ENCODE measurements at regions not wholly inside any gene's neighbourhood (a gene's known extent, or its start where the extent isn't known, plus 50 kb on each side); places are given as distances from the start of the nearest gene placed in this dataset.

- no peak overlapping the region for H3K27ac ChIP-seq (ENCODE audit: low read depth in 2 of 2, low read length in 2 of 2)
- H3K4me1 ChIP-seq (ENCODE audit: control insufficient read depth in 2 of 2, insufficient read depth in 2 of 2, low read length in 2 of 2), result no peaks in the 10 kb centered on the region
- H3K9ac ChIP-seq (ENCODE audit: low read depth in 1 of 2, low read length in 2 of 2), result no peak overlapping the region
- no peaks in the 10 kb centered on the region for H3K27me3 ChIP-seq (ENCODE audit: control insufficient read depth in 2 of 2, insufficient read depth in 2 of 2, low read length in 2 of 2)
- no peaks in the 10 kb centered on the region for H3K36me3 ChIP-seq (ENCODE audit: control insufficient read depth in 2 of 2, insufficient read depth in 2 of 2, low read length in 2 of 2)
- no peak overlapping the region for H3K4me3 ChIP-seq (ENCODE audit: low read length in 2 of 2)
- no peaks in the 10 kb centered on the region for H3K9me3 ChIP-seq (ENCODE audit: control insufficient read depth in 2 of 2, low read length in 2 of 2)
These were observed 382.6 kb downstream of the CDH2 start for GRCh38 chr18:27794181-27794926.

GRCh38 chr18:27793013-27793785 is 383.7 kb downstream of the CDH2 start:
- H3K36me3 ChIP-seq (ENCODE audit: control insufficient read depth in 2 of 2, insufficient read depth in 2 of 2, low read length in 2 of 2), result no peaks in the 10 kb centered on the region
- no peaks in the 10 kb centered on the region for H3K4me1 ChIP-seq (ENCODE audit: control insufficient read depth in 2 of 2, insufficient read depth in 2 of 2, low read length in 2 of 2)
- H3K9ac ChIP-seq (ENCODE audit: low read depth in 1 of 2, low read length in 2 of 2), result no peak overlapping the region
- H3K4me3 ChIP-seq (ENCODE audit: low read length in 2 of 2), result no peak overlapping the region
- no peaks in the 10 kb centered on the region for H3K27me3 ChIP-seq (ENCODE audit: control insufficient read depth in 2 of 2, insufficient read depth in 2 of 2, low read length in 2 of 2)
- no peaks in the 10 kb centered on the region for H3K9me3 ChIP-seq (ENCODE audit: control insufficient read depth in 2 of 2, low read length in 2 of 2)
- H3K27ac ChIP-seq (ENCODE audit: low read depth in 2 of 2, low read length in 2 of 2), result no peak overlapping the region

GRCh38 chr18:27789406-27789805 is 387.5 kb downstream of the CDH2 start:
- H3K27me3 ChIP-seq (ENCODE audit: control insufficient read depth in 2 of 2, insufficient read depth in 2 of 2, low read length in 2 of 2), result no peaks in the 10 kb centered on the region
- no peaks in the 10 kb centered on the region for H3K4me1 ChIP-seq (ENCODE audit: control insufficient read depth in 2 of 2, insufficient read depth in 2 of 2, low read length in 2 of 2)
- no peak overlapping the region for H3K4me3 ChIP-seq (ENCODE audit: low read length in 2 of 2)
- no peaks in the 10 kb centered on the region for H3K36me3 ChIP-seq (ENCODE audit: control insufficient read depth in 2 of 2, insufficient read depth in 2 of 2, low read length in 2 of 2)
- no peaks in the 10 kb centered on the region for H3K9me3 ChIP-seq (ENCODE audit: control insufficient read depth in 2 of 2, low read length in 2 of 2)
- no peak overlapping the region for H3K9ac ChIP-seq (ENCODE audit: low read depth in 1 of 2, low read length in 2 of 2)
- H3K27ac ChIP-seq (ENCODE audit: low read depth in 2 of 2, low read length in 2 of 2), result no peak overlapping the region

GRCh38 chr18:27787547-27787946 is 389.4 kb downstream of the CDH2 start:
- H3K4me1 ChIP-seq (ENCODE audit: control insufficient read depth in 2 of 2, insufficient read depth in 2 of 2, low read length in 2 of 2), result no peaks in the 10 kb centered on the region
- H3K4me3 ChIP-seq (ENCODE audit: low read length in 2 of 2), result no peak overlapping the region
- no peaks in the 10 kb centered on the region for H3K9me3 ChIP-seq (ENCODE audit: control insufficient read depth in 2 of 2, low read length in 2 of 2)
- H3K27me3 ChIP-seq (ENCODE audit: control insufficient read depth in 2 of 2, insufficient read depth in 2 of 2, low read length in 2 of 2), result no peaks in the 10 kb centered on the region
- H3K27ac ChIP-seq (ENCODE audit: low read depth in 2 of 2, low read length in 2 of 2), result no peak overlapping the region
- H3K9ac ChIP-seq (ENCODE audit: low read depth in 1 of 2, low read length in 2 of 2), result no peak overlapping the region
- H3K36me3 ChIP-seq (ENCODE audit: control insufficient read depth in 2 of 2, insufficient read depth in 2 of 2, low read length in 2 of 2), result no peaks in the 10 kb centered on the region

- Histone ChIP-seq H3K9me3 (ENCODE audit: control insufficient read depth in 2 of 2, low read length in 2 of 2) (no peaks in the 10 kb centered on the region), H3K4me3 (ENCODE audit: low read length in 2 of 2) (no peak overlapping the region), H3K27ac (ENCODE audit: low read depth in 2 of 2, low read length in 2 of 2) (no peak overlapping the region), H3K27me3 (ENCODE audit: control insufficient read depth in 2 of 2, insufficient read depth in 2 of 2, low read length in 2 of 2) (no peaks in the 10 kb centered on the region), H3K36me3 (ENCODE audit: control insufficient read depth in 2 of 2, insufficient read depth in 2 of 2, low read length in 2 of 2) (no peaks in the 10 kb centered on the region), H3K9ac (ENCODE audit: low read depth in 1 of 2, low read length in 2 of 2) (no peak overlapping the region), H3K4me1 (ENCODE audit: control insufficient read depth in 2 of 2, insufficient read depth in 2 of 2, low read length in 2 of 2) (no peaks in the 10 kb centered on the region)
These were observed 391.0 kb downstream of the CDH2 start for GRCh38 chr18:27785815-27786471.

- Histone ChIP-seq H3K4me1 (ENCODE audit: control insufficient read depth in 2 of 2, insufficient read depth in 2 of 2, low read length in 2 of 2) (no peaks in the 10 kb centered on the region), H3K9ac (ENCODE audit: low read depth in 1 of 2, low read length in 2 of 2) (no peak overlapping the region), H3K36me3 (ENCODE audit: control insufficient read depth in 2 of 2, insufficient read depth in 2 of 2, low read length in 2 of 2) (no peaks in the 10 kb centered on the region), H3K4me3 (ENCODE audit: low read length in 2 of 2) (no peak overlapping the region), H3K9me3 (ENCODE audit: control insufficient read depth in 2 of 2, low read length in 2 of 2) (no peaks in the 10 kb centered on the region), H3K27me3 (ENCODE audit: control insufficient read depth in 2 of 2, insufficient read depth in 2 of 2, low read length in 2 of 2) (no peaks in the 10 kb centered on the region), H3K27ac (ENCODE audit: low read depth in 2 of 2, low read length in 2 of 2) (no peak overlapping the region)
These were observed 396.7 kb downstream of the CDH2 start for GRCh38 chr18:27780061-27780745.

- Histone ChIP-seq H3K27ac (ENCODE audit: low read depth in 2 of 2, low read length in 2 of 2) (no peak overlapping the region), H3K27me3 (ENCODE audit: control insufficient read depth in 2 of 2, insufficient read depth in 2 of 2, low read length in 2 of 2) (no peaks in the 10 kb centered on the region), H3K36me3 (ENCODE audit: control insufficient read depth in 2 of 2, insufficient read depth in 2 of 2, low read length in 2 of 2) (no peaks in the 10 kb centered on the region), H3K9me3 (ENCODE audit: control insufficient read depth in 2 of 2, low read length in 2 of 2) (no peaks in the 10 kb centered on the region), H3K9ac (ENCODE audit: low read depth in 1 of 2, low read length in 2 of 2) (no peak overlapping the region), H3K4me1 (ENCODE audit: control insufficient read depth in 2 of 2, insufficient read depth in 2 of 2, low read length in 2 of 2) (no peaks in the 10 kb centered on the region), H3K4me3 (ENCODE audit: low read length in 2 of 2) (no peak overlapping the region)
These were observed 398.0 kb downstream of the CDH2 start for GRCh38 chr18:27778925-27779324.

GRCh38 chr18:27778441-27778840 is 398.5 kb downstream of the CDH2 start:
- Histone ChIP-seq H3K4me1 (ENCODE audit: control insufficient read depth in 2 of 2, insufficient read depth in 2 of 2, low read length in 2 of 2) (no peaks in the 10 kb centered on the region), H3K9me3 (ENCODE audit: control insufficient read depth in 2 of 2, low read length in 2 of 2) (no peaks in the 10 kb centered on the region), H3K27me3 (ENCODE audit: control insufficient read depth in 2 of 2, insufficient read depth in 2 of 2, low read length in 2 of 2) (no peaks in the 10 kb centered on the region), H3K9ac (ENCODE audit: low read depth in 1 of 2, low read length in 2 of 2) (no peak overlapping the region), H3K4me3 (ENCODE audit: low read length in 2 of 2) (no peak overlapping the region), H3K36me3 (ENCODE audit: control insufficient read depth in 2 of 2, insufficient read depth in 2 of 2, low read length in 2 of 2) (no peaks in the 10 kb centered on the region), H3K27ac (ENCODE audit: low read depth in 2 of 2, low read length in 2 of 2) (no peak overlapping the region)

- Histone ChIP-seq H3K9me3 (ENCODE audit: control insufficient read depth in 2 of 2, low read length in 2 of 2) (no peaks in the 10 kb centered on the region), H3K36me3 (ENCODE audit: control insufficient read depth in 2 of 2, insufficient read depth in 2 of 2, low read length in 2 of 2) (no peaks in the 10 kb centered on the region), H3K27ac (ENCODE audit: low read depth in 2 of 2, low read length in 2 of 2) (no peak overlapping the region), H3K4me3 (ENCODE audit: low read length in 2 of 2) (no peak overlapping the region), H3K27me3 (ENCODE audit: control insufficient read depth in 2 of 2, insufficient read depth in 2 of 2, low read length in 2 of 2) (no peaks in the 10 kb centered on the region), H3K9ac (ENCODE audit: low read depth in 1 of 2, low read length in 2 of 2) (no peak overlapping the region), H3K4me1 (ENCODE audit: control insufficient read depth in 2 of 2, insufficient read depth in 2 of 2, low read length in 2 of 2) (no peaks in the 10 kb centered on the region)
These were observed 404.8 kb downstream of the CDH2 start for GRCh38 chr18:27772081-27772480.

GRCh38 chr18:27771571-27771970 is 405.4 kb downstream of the CDH2 start:
- no peaks in the 10 kb centered on the region for H3K36me3 ChIP-seq (ENCODE audit: control insufficient read depth in 2 of 2, insufficient read depth in 2 of 2, low read length in 2 of 2)
- no peak overlapping the region for H3K9ac ChIP-seq (ENCODE audit: low read depth in 1 of 2, low read length in 2 of 2)
- H3K27me3 ChIP-seq (ENCODE audit: control insufficient read depth in 2 of 2, insufficient read depth in 2 of 2, low read length in 2 of 2), result no peaks in the 10 kb centered on the region
- no peaks in the 10 kb centered on the region for H3K9me3 ChIP-seq (ENCODE audit: control insufficient read depth in 2 of 2, low read length in 2 of 2)
- H3K27ac ChIP-seq (ENCODE audit: low read depth in 2 of 2, low read length in 2 of 2), result no peak overlapping the region
- no peak overlapping the region for H3K4me3 ChIP-seq (ENCODE audit: low read length in 2 of 2)
- H3K4me1 ChIP-seq (ENCODE audit: control insufficient read depth in 2 of 2, insufficient read depth in 2 of 2, low read length in 2 of 2), result no peaks in the 10 kb centered on the region

Measured in mucosa of rectum (tissue), 2 donors.